CMK (cell line): ENCODE measurements at regions not wholly inside any gene's neighbourhood (a gene's known extent, or its start where the extent isn't known, plus 50 kb on each side); places are given as distances from the start of the nearest gene placed in this dataset.

Source experiments
- DNase-seq: peaks from one replicate; pipeline ENCODE4 v3.0.0-alpha.2; 2010; ENCODE audit warnings: low read depth

DNA sequence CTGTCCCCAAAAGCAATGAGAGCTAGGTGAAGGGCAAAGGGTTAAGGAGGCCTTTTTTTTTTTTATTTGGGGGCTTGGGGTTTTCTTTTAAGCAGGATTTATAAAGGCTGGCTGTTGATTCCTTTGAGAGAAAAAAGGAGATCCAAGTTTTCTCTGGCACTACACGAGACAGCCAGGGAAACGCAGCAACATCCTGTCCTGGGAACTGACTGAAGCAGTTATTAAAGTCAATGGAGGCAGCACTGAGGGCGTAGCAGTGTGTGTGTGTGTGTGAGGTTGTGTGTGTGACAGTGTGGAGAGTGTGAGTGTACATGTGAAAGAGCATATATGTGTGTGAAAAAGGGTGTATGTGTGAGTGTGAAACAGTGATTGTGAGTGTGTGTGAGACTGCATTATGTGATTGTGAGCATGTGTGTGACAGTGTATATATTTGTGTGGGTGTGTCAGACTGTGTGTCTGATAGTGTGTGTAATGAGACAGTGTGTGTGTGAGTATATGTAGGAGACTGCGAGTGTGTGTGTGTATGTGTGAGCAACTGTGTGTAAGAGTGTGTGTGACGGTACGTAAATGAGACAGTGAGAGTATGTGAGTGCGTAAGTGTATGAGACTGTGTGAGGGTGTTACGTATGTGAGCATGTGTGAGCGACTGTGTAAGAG is 65.9 kb upstream of the TIAM1 start:
- DNase-seq, result no peak

DNA sequence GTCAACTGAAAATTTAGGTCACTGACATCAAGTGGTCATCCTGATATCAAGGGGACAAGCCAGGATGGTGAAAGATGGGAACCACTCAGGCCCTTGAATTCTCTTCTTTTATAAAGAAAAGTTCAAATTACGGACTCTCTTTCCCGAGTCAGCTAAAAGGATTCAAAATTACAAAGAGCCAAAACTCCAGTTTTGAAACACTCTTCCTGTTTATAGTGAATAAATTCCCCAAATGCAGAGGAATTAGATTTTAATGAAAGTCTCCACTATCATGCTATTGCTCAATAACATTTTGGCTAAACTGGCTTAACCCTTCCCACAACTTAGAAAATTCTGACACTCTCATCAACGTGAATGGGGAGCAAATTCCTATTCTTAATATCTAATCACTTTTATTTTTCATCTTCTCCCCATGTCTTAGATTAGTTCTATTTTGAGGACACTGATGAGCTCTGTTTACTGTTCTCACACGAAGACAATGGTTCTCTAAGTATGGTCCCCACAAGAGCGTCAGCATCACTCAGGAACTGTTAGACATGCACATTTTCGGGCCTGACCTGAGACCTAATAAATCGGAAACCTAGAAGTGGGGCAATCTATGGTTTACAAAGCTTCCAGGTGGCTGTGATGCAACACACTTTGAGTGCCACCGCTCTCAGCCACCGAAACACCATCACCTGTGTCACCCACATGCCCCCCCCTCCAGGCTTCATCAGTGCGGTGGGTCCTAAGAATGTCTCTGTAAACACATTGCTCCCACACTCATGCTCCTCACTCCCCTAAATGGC is 64.4 kb upstream of the TIAM1 start:
- no peak for DNase-seq

DNA sequence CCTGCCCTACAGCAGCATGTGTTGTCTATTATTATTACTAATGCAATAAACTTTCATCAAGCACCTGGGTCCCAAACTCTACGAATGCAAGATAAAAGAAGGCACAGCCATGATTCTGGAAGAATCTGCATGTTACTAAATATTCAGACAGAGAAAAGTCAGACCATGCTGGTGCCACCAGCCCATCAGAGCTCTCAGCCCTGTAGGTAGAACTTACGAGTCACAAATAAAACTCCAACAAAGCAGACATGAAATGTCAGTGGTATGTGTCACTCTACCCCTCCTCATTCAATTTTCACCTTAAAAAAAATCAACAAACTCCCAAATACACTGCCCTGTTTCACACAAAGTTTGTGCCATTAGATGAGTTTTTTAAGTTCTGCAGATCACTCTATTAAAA is 62.4 kb upstream of the TIAM1 start:
- no peak for DNase-seq

DNA sequence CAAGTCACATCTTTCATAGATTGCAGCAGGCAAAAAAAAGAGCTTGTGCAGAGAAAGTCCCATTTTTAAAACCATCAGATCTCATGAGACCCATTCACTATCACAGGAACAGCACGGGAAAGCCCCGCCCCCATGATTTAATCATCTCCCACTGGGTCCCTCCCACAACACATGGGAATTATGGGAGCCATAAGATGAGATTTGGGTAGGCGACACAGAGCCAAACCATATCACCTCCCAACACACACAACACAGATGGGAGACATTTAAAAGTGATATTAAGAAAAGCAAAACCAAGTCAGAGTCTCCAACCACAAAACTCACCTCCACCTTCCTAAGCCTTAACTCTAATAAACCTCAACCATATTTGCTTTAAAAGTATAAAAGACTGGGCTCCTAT is 61.5 kb upstream of the TIAM1 start:
- DNase-seq, result no peak

DNA sequence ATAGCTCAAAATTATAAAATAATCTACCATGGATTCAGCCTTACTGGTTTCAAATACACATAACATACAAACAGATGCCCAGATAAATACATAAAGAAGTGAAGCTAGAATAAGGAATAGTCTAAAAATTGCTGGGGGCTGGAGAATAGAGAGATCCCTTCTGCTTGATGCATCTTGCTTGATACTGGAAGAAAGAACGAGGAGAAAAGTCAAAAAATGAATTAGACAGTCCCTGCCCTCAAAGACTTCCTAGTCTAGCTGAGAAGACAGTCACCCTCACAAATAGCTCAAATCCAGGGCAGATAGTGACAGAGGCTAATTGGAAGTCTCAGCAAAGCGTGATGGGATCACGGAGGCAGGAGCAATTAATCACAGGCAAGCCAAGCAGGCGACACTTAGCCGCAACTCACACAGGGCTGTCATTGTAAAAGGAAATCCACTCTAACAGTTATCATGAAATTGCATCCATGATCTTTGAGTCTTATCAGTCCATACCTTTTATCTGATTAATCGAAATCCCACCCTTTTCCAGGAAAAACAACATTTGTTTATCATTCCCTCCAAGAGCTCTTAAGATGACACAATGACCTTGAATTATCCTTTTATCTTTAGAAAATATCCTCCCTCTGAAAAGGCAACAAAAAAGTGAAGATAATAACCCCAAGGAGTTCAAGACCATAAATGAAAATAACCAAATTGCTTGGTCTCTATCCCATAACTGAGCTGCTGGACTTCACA is 59.7 kb upstream of the TIAM1 start:
- no peak for DNase-seq

DNA sequence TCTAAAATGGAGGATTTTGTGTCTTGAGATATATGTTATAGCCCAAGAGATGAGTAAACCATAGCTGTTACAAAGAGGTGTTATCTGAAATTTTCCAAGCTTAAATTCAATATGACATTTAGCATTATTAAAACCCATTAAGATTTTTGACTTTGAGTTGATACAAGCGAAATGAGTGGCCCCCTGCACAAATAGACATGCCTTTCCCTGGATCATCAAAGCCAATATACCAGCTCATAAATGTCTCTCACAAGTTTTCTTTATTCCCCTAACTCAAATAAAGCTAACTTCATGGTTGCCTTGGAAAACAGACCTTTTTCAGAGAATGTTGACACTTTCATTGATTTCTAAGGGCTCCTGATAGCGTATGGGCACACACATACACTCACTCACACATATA is 55.5 kb upstream of the TIAM1 start:
- no peak for DNase-seq

DNA sequence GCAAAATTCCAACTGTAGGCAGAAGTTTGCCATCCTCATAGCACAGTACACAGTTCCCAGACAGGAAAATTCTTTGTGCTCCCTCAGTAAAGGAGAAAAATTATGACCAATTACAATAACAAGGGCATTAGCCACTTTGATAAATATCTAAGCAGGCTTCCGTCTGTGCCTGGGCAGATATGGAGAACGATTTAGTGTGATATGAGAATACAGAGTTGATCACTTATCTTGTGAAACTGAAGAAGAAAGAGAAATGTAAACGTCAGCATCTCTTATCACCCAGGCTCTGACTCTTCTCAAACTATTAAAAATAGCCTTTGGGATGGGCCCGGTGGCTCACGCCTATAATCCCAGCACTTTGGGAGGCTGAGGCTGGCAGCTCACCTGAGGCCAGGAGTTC is 54.5 kb upstream of the TIAM1 start:
- no peak for DNase-seq

DNA sequence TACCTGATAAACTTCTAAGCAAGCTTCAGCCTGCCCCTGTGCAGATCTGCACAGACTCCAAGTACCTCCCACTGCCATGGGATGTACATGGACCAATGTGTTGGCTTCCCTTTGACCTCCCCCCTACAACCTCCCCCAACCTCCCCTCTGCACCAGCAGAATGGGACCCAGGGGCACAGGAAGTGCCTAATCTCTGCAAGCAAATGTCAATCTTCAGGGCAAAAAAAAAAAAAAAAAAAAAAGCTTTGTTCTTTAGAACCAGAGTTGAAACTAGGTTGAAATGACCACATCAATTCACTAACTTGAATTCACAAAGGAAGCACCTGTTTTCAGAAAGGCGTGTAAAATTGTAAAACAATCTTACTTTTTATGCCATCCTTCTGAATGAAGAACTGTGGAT is 53.9 kb upstream of the TIAM1 start:
- DNase-seq, result no peak

DNA sequence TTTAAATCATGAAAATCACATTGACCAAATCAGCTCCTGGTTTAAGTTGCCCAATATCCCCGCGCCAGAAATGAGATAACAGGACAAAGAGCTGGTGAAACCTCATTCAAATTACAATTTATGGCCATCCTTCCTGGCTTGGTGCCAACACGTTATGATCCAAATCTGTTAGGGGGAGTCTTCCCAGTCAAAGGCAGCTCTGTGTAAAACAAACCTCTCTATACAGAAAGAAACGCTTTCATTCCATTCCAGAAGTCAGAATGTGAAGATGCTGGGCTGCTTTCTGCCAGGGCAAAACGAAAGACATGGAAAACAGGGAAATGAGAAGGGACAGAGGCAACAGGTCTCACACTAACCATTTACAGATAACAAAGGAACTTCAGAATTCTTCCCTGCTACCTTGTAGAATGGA is 53.5 kb upstream of the TIAM1 start:
- DNase-seq, result no peak

DNA sequence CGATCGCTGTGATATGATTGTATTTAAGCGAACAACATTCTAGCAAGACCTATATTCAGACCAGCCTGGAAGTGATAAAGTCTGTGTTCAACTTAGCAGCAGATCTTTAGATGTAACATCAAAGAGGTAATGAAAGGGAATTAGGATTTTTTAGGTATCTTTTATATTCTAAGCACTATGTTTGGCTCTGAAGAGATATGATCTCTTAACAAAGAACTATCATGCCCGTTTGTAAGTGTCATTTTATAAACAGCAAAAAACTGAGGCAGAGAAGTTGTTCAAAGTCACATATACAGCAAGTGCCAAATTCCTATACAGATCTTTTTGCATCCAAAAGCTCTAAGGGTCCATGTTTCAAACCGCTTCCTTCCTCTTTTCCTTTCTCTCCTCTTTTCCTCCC is 53.0 kb upstream of the TIAM1 start:
- no peak for DNase-seq

DNA sequence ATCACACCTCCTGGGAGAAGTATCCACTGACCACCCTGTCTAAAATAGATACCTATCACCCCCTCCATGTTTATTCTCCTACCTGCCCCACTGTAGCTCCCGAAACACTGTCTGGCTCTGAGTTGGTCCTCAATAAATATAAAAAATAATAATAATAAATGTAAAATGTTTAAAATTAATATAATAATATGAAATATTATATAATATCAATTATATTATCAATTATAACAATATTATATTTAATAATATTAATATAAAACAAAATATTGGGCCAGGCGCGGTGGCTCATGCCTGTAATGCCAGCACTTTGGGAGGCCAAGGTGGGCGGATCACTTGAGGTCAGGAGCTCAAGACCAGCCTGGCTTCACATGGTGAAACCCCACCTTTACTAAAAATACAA is 52.3 kb upstream of the TIAM1 start:
- no peak for DNase-seq

DNA sequence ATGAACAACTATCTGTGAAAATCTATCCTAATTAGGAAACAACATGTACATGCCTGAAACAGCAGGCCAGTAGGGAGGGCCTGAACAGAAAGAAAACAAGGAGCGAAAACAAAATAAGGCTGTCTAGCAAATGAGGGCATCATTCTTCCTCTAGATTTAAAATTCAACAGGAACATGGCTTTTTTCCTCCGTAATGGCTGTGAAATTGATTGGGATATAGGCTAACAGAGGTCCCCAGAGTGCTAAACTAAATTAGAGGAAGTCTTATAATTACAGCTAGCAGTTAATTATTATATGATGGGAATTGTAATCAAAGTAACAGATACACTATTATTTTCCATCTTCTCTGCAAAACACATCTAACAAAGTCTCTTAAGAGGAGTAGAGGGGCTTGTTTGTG is 51.7 kb upstream of the TIAM1 start:
- no peak for DNase-seq

DNA sequence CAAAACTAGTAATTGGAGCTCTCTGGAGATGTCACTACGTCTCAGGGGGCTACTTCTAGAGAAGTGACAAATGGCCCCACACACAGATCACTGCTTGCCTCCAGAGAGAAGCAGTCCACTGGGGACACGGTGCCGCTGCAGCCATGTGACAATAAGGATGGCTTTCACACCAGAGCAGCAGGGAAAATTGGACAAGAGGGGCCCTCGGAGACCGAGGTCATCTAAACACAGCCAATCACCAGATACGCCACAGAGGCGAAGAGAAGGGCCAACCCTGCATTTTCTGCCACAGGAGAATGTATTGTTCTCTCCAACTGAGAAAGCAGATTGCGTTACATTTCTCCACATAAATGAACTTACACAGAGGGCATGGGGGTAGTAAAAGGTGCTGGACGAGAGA is 51.2 kb upstream of the TIAM1 start:
- no peak for DNase-seq

DNA sequence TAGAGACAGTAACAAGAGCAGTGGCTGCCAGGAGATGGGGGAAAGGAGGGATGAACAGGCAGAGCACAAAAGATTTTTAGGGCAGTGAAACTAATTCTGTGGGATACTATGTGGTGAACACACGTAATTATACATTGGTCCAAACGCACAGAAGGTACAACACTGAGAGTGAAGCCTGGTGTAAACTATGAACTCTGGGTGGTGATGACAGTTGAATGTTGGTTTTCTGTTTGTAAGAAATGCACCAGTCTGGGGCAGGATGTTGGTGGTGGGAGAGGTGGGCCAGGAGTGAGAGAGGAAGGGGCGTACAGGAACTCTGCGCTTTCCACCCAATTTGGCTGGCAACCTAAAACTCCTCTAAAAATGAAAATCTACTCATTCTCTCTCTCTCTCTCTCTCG is 50.2 kb upstream of the TIAM1 start:
- no peak for DNase-seq
